HepG2 (cell line): ENCODE measurements at regions not wholly inside any gene's neighbourhood (a gene's known extent, or its start where the extent isn't known, plus 50 kb on each side); places are given as distances from the start of the nearest gene placed in this dataset.
A peak's percentile ranks its signal among the peaks of the same experiment; 100 is the strongest.

Experiments used
- ASH2L ChIP-seq: fragments of 300-600, 200-600 bp; sonication (generic); IDR thresholded peaks from 2 replicates; pipeline ENCODE4 v1.7.0; 2017; ENCODE audit warnings: low read depth, mild to moderate bottlenecking, moderate library complexity, mixed read lengths, low read length; ENCODE audit not compliant: insufficient read length
- FOXA1 ChIP-seq, 2 experiments: fragments of 450-650 bp in 1 of 2; sonication (generic) in 1 of 2; formaldehyde crosslinking in 1 of 2; IDR thresholded peaks; 2 replicates each; pipeline versions ENCODE4 v1.4.0 to v1.6.1; 2016 to 2020; ENCODE audit warnings: missing genetic modification reagents in 1 of 2
- JUNB ChIP-seq: sonication (generic); formaldehyde crosslinking; IDR thresholded peaks from 2 replicates; pipeline ENCODE4 v1.8.0; 2022; ENCODE audit warnings: missing genetic modification reagents, mild to moderate bottlenecking, borderline replicate concordance
- PRPF4 ChIP-seq: fragments of 200-400 bp; formaldehyde crosslinking; IDR thresholded peaks from 2 replicates; pipeline ENCODE4 v1.6.1; 2016; ENCODE audit warnings: low read length, low read depth; ENCODE audit not compliant: poor library complexity, severe bottlenecking
- RAD21 ChIP-seq: fragments of 450-650 bp; formaldehyde crosslinking; IDR thresholded peaks from 2 replicates; pipeline ENCODE4 v1.5.0; 2020; ENCODE audit warnings: mild to moderate bottlenecking
- RXRA ChIP-seq: sonication (generic); formaldehyde crosslinking; IDR thresholded peaks from 2 replicates; pipeline ENCODE4 v1.5.1; 2020; ENCODE audit warnings: missing genetic modification reagents
- SMAD3 ChIP-seq: sonication (generic); formaldehyde crosslinking; IDR thresholded peaks from 2 replicates; pipeline ENCODE4 v1.4.0; 2020; ENCODE audit warnings: missing genetic modification reagents
- SMC3 ChIP-seq: IDR thresholded peaks from 2 replicates; pipeline ENCODE4 v1.6.1; 2011; ENCODE audit warnings: low read length, improper control_type of control experiment
- SRSF9 ChIP-seq: fragments of 200-400 bp; formaldehyde crosslinking; IDR thresholded peaks from 2 replicates; pipeline ENCODE4 v1.6.1; 2018; ENCODE audit warnings: borderline replicate concordance, mild to moderate bottlenecking, low read depth, low read length; ENCODE audit not compliant: insufficient read depth, poor library complexity, severe bottlenecking
- TF ChIP-seq, protein P1 (sequence below): IDR thresholded peaks from 2 replicates; pipeline ENCODE4 v1.6.1; 2016

DNA sequence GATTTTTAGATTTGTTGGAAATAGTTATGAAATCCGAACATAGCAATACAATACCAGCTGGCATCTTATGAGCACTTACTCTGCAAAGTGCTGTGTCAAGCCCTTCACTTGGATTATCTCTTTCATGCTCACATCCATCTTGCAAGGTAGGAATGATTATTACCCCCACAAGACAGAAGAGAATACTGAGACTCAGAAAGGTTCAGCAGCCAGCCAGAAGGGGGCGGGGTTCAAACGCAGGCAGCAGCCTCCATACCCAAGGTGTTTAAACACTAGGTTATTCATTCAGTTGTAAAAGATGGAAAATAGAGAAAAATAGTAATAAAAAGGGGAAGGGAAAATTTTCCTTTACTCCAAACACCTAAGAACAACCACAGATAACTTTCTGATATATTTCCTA is 158.5 kb downstream of the CCDC34 start:
- TF ChIP-seq SMC3 (peak; percentile 58), FOXA1 (IDR thresholded peaks at IDR 0.05) (no peak), FOXA1 (CRISPR knock-in tag; IDR thresholded peaks at IDR 0.05) (no peak), JUNB (CRISPR knock-in tag) (no peak), ASH2L (no peak), RAD21 (CRISPR knock-in tag) (no peak), SRSF9 (no peak), RXRA (CRISPR knock-in tag) (no peak), PRPF4 (no peak), SMAD3 (CRISPR knock-in tag) (no peak)
- TF ChIP-seq, protein P1, sequence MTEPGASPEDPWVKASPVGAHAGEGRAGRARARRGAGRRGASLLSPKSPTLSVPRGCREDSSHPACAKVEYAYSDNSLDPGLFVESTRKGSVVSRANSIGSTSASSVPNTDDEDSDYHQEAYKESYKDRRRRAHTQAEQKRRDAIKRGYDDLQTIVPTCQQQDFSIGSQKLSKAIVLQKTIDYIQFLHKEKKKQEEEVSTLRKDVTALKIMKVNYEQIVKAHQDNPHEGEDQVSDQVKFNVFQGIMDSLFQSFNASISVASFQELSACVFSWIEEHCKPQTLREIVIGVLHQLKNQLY (CRISPR knock-in tag), result no peak
